Mucosa of descending colon (tissue), 3 donors: ENCODE measurements at regions not wholly inside any gene's neighbourhood (a gene's known extent, or its start where the extent isn't known, plus 50 kb on each side); places are given as distances from the start of the nearest gene placed in this dataset.

Experiments
- ATAC-seq: fragments of 200-7000 bp; cut with Tn5 transposase; one replicate; pipeline ENCODE4 v1.9.1; 2020; ENCODE audit warnings: mild to moderate bottlenecking, moderate library complexity
- DNase-seq, 3 donors: peaks; one replicate each; pipeline ENCODE4 v3.0.0-alpha.2; 2020
- H3K36me3 ChIP-seq: fragments of 200-600 bp; one replicate; pipeline ENCODE4 v1.8.0; 2021; ENCODE audit warnings: low read depth, mild to moderate bottlenecking
- H3K4me1 ChIP-seq: fragments of 200-600 bp; one replicate; pipeline ENCODE4 v1.8.0; 2021; ENCODE audit warnings: low read depth, mild to moderate bottlenecking
- H3K4me3 ChIP-seq: fragments of 200-600 bp; one replicate; pipeline ENCODE4 v1.8.0; 2021; ENCODE audit warnings: mild to moderate bottlenecking
- H3K9me3 ChIP-seq: fragments of 200-600 bp; one replicate; pipeline ENCODE4 v1.8.0; 2021; ENCODE audit warnings: mild to moderate bottlenecking
- intact Hi-C, 2 donors: fragments of 100-400 bp; cut with DNase I in 1 of 2; cut with micrococcal nuclease in 1 of 2; formaldehyde crosslinking; loops; one replicate each; pipeline versions ENCODE4 v1.11.0 to v1.11.1; 2022; cut with DNase I, micrococcal nuclease
- TF ChIP-seq, protein P1 (sequence below): fragments of 200-600 bp; IDR thresholded peaks from one replicate; pipeline ENCODE4 v1.8.0; 2022; ENCODE audit warnings: antibody characterized with exemption, mild to moderate bottlenecking
- donor health status: DM: no; HTN: no; CAD: no; lungs with moderate emphysema.
- donor health status: DM: no; HTN: no; CAD: no.
- donor health status: DM: no; HTN: yes; CAD: no.

- intact Hi-C loops = no loop called here
- TF ChIP-seq, protein P1, sequence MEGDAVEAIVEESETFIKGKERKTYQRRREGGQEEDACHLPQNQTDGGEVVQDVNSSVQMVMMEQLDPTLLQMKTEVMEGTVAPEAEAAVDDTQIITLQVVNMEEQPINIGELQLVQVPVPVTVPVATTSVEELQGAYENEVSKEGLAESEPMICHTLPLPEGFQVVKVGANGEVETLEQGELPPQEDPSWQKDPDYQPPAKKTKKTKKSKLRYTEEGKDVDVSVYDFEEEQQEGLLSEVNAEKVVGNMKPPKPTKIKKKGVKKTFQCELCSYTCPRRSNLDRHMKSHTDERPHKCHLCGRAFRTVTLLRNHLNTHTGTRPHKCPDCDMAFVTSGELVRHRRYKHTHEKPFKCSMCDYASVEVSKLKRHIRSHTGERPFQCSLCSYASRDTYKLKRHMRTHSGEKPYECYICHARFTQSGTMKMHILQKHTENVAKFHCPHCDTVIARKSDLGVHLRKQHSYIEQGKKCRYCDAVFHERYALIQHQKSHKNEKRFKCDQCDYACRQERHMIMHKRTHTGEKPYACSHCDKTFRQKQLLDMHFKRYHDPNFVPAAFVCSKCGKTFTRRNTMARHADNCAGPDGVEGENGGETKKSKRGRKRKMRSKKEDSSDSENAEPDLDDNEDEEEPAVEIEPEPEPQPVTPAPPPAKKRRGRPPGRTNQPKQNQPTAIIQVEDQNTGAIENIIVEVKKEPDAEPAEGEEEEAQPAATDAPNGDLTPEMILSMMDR = no peak
- Histone ChIP-seq H3K9me3 (no peaks in the 10 kb centered on the region), H3K4me1 (no peaks in the 10 kb centered on the region), H3K36me3 (no peaks in the 10 kb centered on the region), H3K4me3 (no peak overlapping the region)
- no peak for DNase-seq
- ATAC-seq = no peak
Measured at GRCh38 chr6:99111590-99111989, 163.8 kb upstream of the FBXL4 start.

- ATAC-seq (peak; percentile 33), DNase-seq (no peak)
- TF ChIP-seq, protein P1 = no peak
- H3K9me3 ChIP-seq = no peaks in the 10 kb centered on the region
- no peak overlapping the region for H3K4me3 ChIP-seq
- no peaks in the 10 kb centered on the region for H3K36me3 ChIP-seq
- H3K4me1 ChIP-seq = no peaks in the 10 kb centered on the region
- intact Hi-C loops = no loop called here
Measured at GRCh38 chr6:99110029-99110428, 162.3 kb upstream of the FBXL4 start.

DNA sequence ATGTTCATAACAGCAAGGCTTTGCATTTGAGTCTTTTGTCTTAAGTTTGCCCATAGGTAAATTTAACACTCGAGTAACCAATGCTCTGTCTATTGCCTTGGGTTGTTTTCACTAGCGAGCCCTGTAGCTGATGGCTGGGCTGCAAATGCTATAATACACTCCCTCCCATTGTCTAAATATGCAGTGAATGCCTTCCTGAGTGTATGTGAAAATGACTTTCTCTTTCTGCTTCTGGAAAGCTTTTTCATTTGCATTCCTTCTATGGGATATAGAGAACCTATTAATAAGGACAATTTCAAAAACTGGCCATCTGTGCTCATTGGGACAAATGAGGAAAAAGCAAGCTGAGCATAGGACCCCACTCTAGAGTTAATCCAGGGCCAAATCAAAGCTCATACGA, 156.5 kb upstream of the FBXL4 start:
- no peaks in the 10 kb centered on the region for H3K4me1 ChIP-seq
- H3K36me3 ChIP-seq = no peaks in the 10 kb centered on the region
- no peak overlapping the region for H3K4me3 ChIP-seq
- TF ChIP-seq, protein P1 = no peak
- DNase-seq (no peak), ATAC-seq (no peak)
- no peaks in the 10 kb centered on the region for H3K9me3 ChIP-seq
- intact Hi-C loops = no loop called here

DNA sequence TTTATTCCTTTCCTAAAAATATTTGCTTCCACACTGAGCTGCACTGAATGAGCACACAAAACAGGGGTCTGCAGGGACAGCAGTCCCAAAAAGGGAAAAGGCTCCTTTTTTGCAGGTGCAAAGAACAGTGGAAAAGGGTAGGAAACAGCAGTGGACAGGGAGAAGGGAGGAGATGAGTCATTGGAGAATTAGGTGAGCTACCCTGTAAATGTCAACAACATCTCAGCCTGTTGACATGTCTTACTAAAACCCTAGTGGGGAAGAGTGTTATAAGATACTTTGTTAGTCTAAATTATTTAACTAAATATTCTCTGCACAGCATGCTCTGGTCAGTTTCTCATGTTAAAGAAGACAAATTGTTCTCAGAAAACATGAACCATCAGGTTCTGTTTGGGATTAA, 151.5 kb upstream of the FBXL4 start:
- no peaks in the 10 kb centered on the region for H3K36me3 ChIP-seq
- intact Hi-C loops = no loop called here
- ATAC-seq (no peak), DNase-seq (no peak)
- H3K4me3 ChIP-seq = no peak overlapping the region
- H3K4me1 ChIP-seq = no peaks in the 10 kb centered on the region
- TF ChIP-seq, protein P1 = no peak
- H3K9me3 ChIP-seq = no peaks in the 10 kb centered on the region

DNA sequence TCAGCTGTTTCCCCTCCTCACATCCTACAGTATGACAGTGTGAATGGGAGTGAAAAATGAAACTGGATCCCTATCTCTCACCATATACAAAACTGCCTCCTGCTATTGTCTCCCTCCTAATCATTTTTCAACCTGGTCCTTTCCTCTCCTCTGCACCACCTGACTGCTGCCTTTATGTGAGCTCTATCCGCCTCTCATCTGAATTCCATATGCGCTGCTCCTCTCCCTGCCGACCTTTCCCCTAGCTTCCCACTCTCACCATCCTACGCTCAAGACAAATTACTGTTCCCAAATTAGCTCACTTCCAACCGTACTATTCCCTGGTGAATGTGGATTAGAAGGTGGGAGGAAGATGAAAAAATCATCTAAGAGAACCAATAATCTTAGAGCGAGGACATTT, 148.4 kb upstream of the FBXL4 start:
- ATAC-seq (no peak), DNase-seq (no peak)
- no peak overlapping the region for H3K4me3 ChIP-seq
- H3K4me1 ChIP-seq = no peaks in the 10 kb centered on the region
- no peaks in the 10 kb centered on the region for H3K36me3 ChIP-seq
- no peaks in the 10 kb centered on the region for H3K9me3 ChIP-seq
- intact Hi-C loops = no loop called here
- TF ChIP-seq, protein P1 = no peak

DNA sequence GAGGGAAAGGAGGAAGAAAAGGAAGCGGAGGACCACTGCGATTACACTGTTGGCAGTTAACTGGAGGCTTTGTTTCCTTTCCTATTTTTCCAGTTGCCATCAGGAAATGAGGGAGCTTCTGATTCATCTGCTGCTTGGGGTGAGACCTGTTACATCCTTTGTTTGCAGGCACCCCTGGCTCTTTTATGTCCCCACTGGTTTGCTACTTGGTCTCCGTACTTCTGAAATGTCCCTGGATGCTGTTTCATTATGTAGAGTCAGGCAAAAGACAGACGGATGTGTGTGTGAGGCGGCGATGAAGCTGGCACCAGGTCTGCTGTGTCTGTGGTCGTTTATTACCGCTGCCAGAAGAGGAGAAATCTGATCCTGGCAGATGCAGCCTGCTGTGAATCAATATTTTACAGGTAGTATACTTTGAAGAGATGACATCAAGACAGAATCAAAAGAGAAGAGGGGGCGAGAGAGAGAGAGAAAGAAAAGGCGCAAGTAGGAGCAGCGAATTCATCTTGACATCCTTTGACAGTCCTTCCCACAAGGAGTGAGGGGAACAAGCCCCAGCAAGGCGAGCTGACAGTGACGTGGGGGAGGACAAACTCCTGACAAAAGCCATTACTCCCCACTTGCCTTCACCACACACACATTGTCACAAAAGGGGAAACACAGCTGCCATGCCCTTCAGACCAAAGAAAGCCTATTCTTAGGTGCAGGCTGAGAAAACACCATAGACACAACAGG, 145.9 kb upstream of the FBXL4 start:
- Histone ChIP-seq H3K4me3 (no peak overlapping the region), H3K36me3 (no peaks in the 10 kb centered on the region), H3K9me3 (no peaks in the 10 kb centered on the region), H3K4me1 (no peaks in the 10 kb centered on the region)
- intact Hi-C loops = no loop called here
- TF ChIP-seq, protein P1 = no peak
- DNase-seq (no peak), ATAC-seq (no peak)
